GM12878 (cell line): ENCODE measurements at regions not wholly inside any gene's neighbourhood (a gene's known extent, or its start where the extent isn't known, plus 50 kb on each side); places are given as distances from the start of the nearest gene placed in this dataset.

Source experiments
- ATAC-seq: fragments of 200-7000 bp; cut with Tn5 transposase; 3 replicates; pipeline ENCODE4 v1.9.1; 2020; ENCODE audit warnings: mild to moderate bottlenecking, moderate library complexity
- BruUV-seq: library from RNA; stranded (reverse); fragments of 400-500 nt; replicated peaks from 2 replicates; lab custom pipeline; 2021; lab: Mats Ljungman, UMichigan
- CTCF ChIA-PET: fragments of 300-600 bp; sonication (Branson Sonifier 250); formaldehyde crosslinking; extraction: SDS; loops from one replicate; lab custom pipeline; 2021; ENCODE audit warnings: inconsistent platforms; lab: Yijun Ruan, JAX
- POLR2A ChIA-PET: fragments of 350-600 bp; formaldehyde crosslinking; extraction: SDS; loops from one replicate; lab custom pipeline; 2021; ENCODE audit warnings: inconsistent platforms; lab: Charles Lee
- RAD21 ChIA-PET: fragments of 300-600 bp; sonication (Branson Sonifier 250); formaldehyde crosslinking; loops from one replicate; lab custom pipeline; 2023; ENCODE audit warnings: antibody characterized with exemption; ENCODE audit not compliant: unreplicated experiment; lab: Charles Lee
- SMC1A ChIA-PET: fragments of 300-600 bp; sonication (Branson Sonifier 250); formaldehyde crosslinking; loops from one replicate; lab custom pipeline; 2023; ENCODE audit not compliant: unreplicated experiment, uncharacterized antibody; lab: Charles Lee
- DNase-seq: peaks from one replicate; pipeline ENCODE4 v3.0.0-alpha.2; 2011; ENCODE audit warnings: low read depth, low spot score
- FAIRE-seq: peaks from 3 replicates; lab custom pipeline; 2011; peaks lifted over from hg19 to GRCh38; lab: Jason Lieb, UNC
- H2AFZ ChIP-seq: 2 replicates; pipeline ENCODE4 v1.6.0; 2011; ENCODE audit warnings: low read depth, low read length, control low read depth; ENCODE audit not compliant: control insufficient read depth
- H3K27ac ChIP-seq: 2 replicates; pipeline ENCODE4 v1.5.1; 2011; ENCODE audit warnings: control low read depth; ENCODE audit not compliant: control insufficient read depth, insufficient read depth
- H3K27me3 ChIP-seq, 2 experiments: replicated peaks in 1 of 2; 2 replicates each; pipeline versions ENCODE4 v1.6.0 to v1.6.1; 2011; ENCODE audit warnings: low read length in 1 of 2; ENCODE audit not compliant: control insufficient read depth in 2 of 2, insufficient read depth in 2 of 2
- H3K36me3 ChIP-seq, 2 experiments: 2 replicates each; pipeline ENCODE4 v1.5.1; 2011; ENCODE audit warnings: low read length in 1 of 2; ENCODE audit not compliant: control insufficient read depth in 2 of 2, insufficient read depth in 2 of 2
- H3K4me1 ChIP-seq: 2 replicates; pipeline ENCODE4 v1.6.1; 2011; ENCODE audit warnings: mild to moderate bottlenecking, low read length, moderate library complexity, mixed read lengths; ENCODE audit not compliant: control insufficient read depth, insufficient read depth
- H3K4me2 ChIP-seq: 2 replicates; pipeline ENCODE4 v1.6.0; 2011; ENCODE audit warnings: control low read depth; ENCODE audit not compliant: control insufficient read depth, insufficient read depth
- H3K4me3 ChIP-seq: fragments of 200-600 bp; sonication (generic); 2 replicates; pipeline ENCODE4 v1.5.1; 2016
- H3K79me2 ChIP-seq: 2 replicates; pipeline ENCODE4 v1.6.0; 2011; ENCODE audit warnings: low read length; ENCODE audit not compliant: control insufficient read depth, insufficient read depth
- H3K9ac ChIP-seq: 2 replicates; pipeline ENCODE4 v1.8.0; 2011; ENCODE audit warnings: low read length, control low read depth, mixed read lengths; ENCODE audit not compliant: control insufficient read depth, insufficient read depth
- H3K9me3 ChIP-seq: replicated peaks from 3 replicates; pipeline ENCODE4 v1.5.1; 2011; ENCODE audit warnings: mild to moderate bottlenecking, low read length; ENCODE audit not compliant: control insufficient read depth, insufficient read depth
- H4K20me1 ChIP-seq: 2 replicates; pipeline ENCODE4 v1.6.0; 2011; ENCODE audit not compliant: control insufficient read depth, insufficient read depth
- CEBPB ChIP-seq, 2 experiments: fragments of 150-350 bp in 1 of 2; IDR thresholded peaks; 2 replicates each; pipeline ENCODE4 v1.6.1; 2012 to 2014; ENCODE audit warnings: low read depth in 2 of 2, low read length in 2 of 2, borderline replicate concordance in 1 of 2, inconsistent platforms in 1 of 2
- CREB1 ChIP-seq: IDR thresholded peaks from 2 replicates; pipeline ENCODE4 v1.6.1; 2012; ENCODE audit warnings: low read depth, mild to moderate bottlenecking, inconsistent platforms
- ETV6 ChIP-seq, 2 experiments: fragments of 450-650 bp in 1 of 2; IDR thresholded peaks in 1 of 2; conservative IDR thresholded peaks in 1 of 2; 2 replicates each; pipeline ENCODE4 v1.6.1; 2014; ENCODE audit warnings: antibody characterized with exemption in 1 of 2, borderline replicate concordance in 1 of 2, low read depth in 1 of 2, mild to moderate bottlenecking in 1 of 2, moderate library complexity in 1 of 2
- HDAC2 ChIP-seq: fragments of 200-600 bp; sonication (generic); IDR thresholded peaks from 2 replicates; pipeline ENCODE4 v1.6.1; 2017
- HDGF ChIP-seq: fragments of 450-650 bp; IDR thresholded peaks from 2 replicates; pipeline ENCODE4 v1.6.1; 2016; ENCODE audit warnings: antibody characterized with exemption
- IKZF2 ChIP-seq, 2 experiments: fragments of 450-650 bp; IDR thresholded peaks; 2 replicates each; pipeline ENCODE4 v1.6.1; 2017; ENCODE audit warnings: mild to moderate bottlenecking in 2 of 2, moderate library complexity in 2 of 2
- MLLT1 ChIP-seq: fragments of 450-650 bp; IDR thresholded peaks from 2 replicates; pipeline ENCODE4 v1.6.1; 2016; ENCODE audit warnings: mild to moderate bottlenecking
- RFX5 ChIP-seq: IDR thresholded peaks from 2 replicates; pipeline ENCODE4 v1.6.1; 2011; ENCODE audit warnings: low read depth, low read length, improper control_type of control experiment
- SMAD5 ChIP-seq: IDR thresholded peaks from 2 replicates; pipeline ENCODE4 v1.6.1; 2016; ENCODE audit warnings: antibody characterized with exemption, low read depth
- USF2 ChIP-seq: IDR thresholded peaks from 2 replicates; pipeline ENCODE4 v1.6.1; 2011; ENCODE audit warnings: low read depth, low read length, improper control_type of control experiment, borderline replicate concordance
- ZSCAN29 ChIP-seq: fragments of 450-650 bp; IDR thresholded peaks from 2 replicates; pipeline ENCODE4 v1.6.1; 2017; ENCODE audit warnings: mild to moderate bottlenecking, moderate library complexity
- WGBS: methylation state at CpG from one replicate; pipeline ENCODE4 v1.1.6; 2016; ENCODE audit warnings: low lambda C conversion rate; ENCODE audit not compliant: insufficient replicate concordance, insufficient coverage; ENCODE audit errors: missing lambda C conversion rate; 5-methylcytosine and 5-hydroxymethylcytosine counted together
- in situ Hi-C: fragments of 300-500 bp; cut with MboI; formaldehyde crosslinking; loops from 9 replicates; pipeline ENCODE4 v1.14.3; 2018; ENCODE audit warnings: mixed read lengths
- intact Hi-C: fragments of 100-400 bp; cut with micrococcal nuclease; formaldehyde crosslinking; loops from one replicate; pipeline ENCODE4 v1.14.2; 2022; ENCODE audit not compliant: unreplicated experiment
- TF ChIP-seq, protein P1 (sequence below): IDR thresholded peaks from 2 replicates; pipeline ENCODE4 v1.6.1; 2011; ENCODE audit warnings: borderline replicate concordance, low read depth, mild to moderate bottlenecking, moderate library complexity, low read length; ENCODE audit not compliant: insufficient read depth, poor library complexity, severe bottlenecking
- TF ChIP-seq, protein P2 (sequence below): IDR thresholded peaks from 2 replicates; pipeline ENCODE4 v1.6.1; 2011; ENCODE audit warnings: low read depth, mild to moderate bottlenecking, low read length, moderate library complexity, borderline replicate concordance; ENCODE audit errors: extremely low read depth

GRCh38 chr6:129773304-129773703, 63.3 kb upstream of the ARHGAP18 start:
- SMC1A ChIA-PET = interaction anchor here (0.8 to 2.0 kb wide), 5 partner anchors 10 to 274 kb away, joined by 3 to 5 read pairs (median 3); no protein-coding TSS in a partner anchor
- Histone ChIP-seq H4K20me1 (no peaks in the 10 kb centered on the region), H3K4me1 (no peaks in the 10 kb centered on the region), H3K4me3 (no peak overlapping the region), H3K9ac (no peak overlapping the region), H3K4me2 (no peak overlapping the region), H3K79me2 (no peaks in the 10 kb centered on the region), H3K36me3 (no peaks in the 10 kb centered on the region), H2AFZ (no peak overlapping the region), H3K27ac (no peak overlapping the region), H3K27me3 (no peaks in the 10 kb centered on the region), H3K9me3 (no peaks in the 10 kb centered on the region)
- in situ Hi-C loops = no loop called here
- ATAC-seq (no peak; the same call in 2 of the 3 replicates), FAIRE-seq (no peak), DNase-seq (no peak)
- BruUV-seq = no TSS peak
- 22% methylated on average over 2 of the region's 2 CpGs for WGBS
- RAD21 ChIA-PET = interaction anchor here (0.7 kb wide), 1 partner anchor 163 kb away, joined by 3 read pairs; no protein-coding TSS in a partner anchor
- intact Hi-C loops = no loop called here
- POLR2A ChIA-PET = no interaction called here
- CTCF ChIA-PET = interaction anchor here (0.6 kb wide), 1 partner anchor 87 kb away, joined by 3 read pairs; no protein-coding TSS in a partner anchor
- TF ChIP-seq, protein P1, sequence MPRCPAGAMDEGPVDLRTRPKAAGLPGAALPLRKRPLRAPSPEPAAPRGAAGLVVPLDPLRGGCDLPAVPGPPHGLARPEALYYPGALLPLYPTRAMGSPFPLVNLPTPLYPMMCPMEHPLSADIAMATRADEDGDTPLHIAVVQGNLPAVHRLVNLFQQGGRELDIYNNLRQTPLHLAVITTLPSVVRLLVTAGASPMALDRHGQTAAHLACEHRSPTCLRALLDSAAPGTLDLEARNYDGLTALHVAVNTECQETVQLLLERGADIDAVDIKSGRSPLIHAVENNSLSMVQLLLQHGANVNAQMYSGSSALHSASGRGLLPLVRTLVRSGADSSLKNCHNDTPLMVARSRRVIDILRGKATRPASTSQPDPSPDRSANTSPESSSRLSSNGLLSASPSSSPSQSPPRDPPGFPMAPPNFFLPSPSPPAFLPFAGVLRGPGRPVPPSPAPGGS = no peak
- TF ChIP-seq, protein P2, sequence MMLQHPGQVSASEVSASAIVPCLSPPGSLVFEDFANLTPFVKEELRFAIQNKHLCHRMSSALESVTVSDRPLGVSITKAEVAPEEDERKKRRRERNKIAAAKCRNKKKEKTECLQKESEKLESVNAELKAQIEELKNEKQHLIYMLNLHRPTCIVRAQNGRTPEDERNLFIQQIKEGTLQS = no peak
- TF ChIP-seq CREB1 (no peak), USF2 (no peak), CEBPB (IDR thresholded peaks at IDR 0.05; ENCODE audit: borderline replicate concordance in 1 of 2, low read depth in 2 of 2, low read length in 2 of 2) (no peak), ZSCAN29 (no peak), RFX5 (no peak), MLLT1 (no peak), IKZF2 (IDR thresholded peaks at IDR 0.05) (no peak), HDGF (no peak), ETV6 (conservative IDR thresholded peaks at IDR 0.05 in 1 of 2, IDR thresholded peaks at IDR 0.05 in 1 of 2; ENCODE audit: borderline replicate concordance in 1 of 2, low read depth in 1 of 2) (no peak), HDAC2 (no peak), SMAD5 (no peak)
